Panc1 (cell line): ENCODE measurements at regions not wholly inside any gene's neighbourhood (a gene's known extent, or its start where the extent isn't known, plus 50 kb on each side); places are given as distances from the start of the nearest gene placed in this dataset.

Source experiments
- ATAC-seq: fragments of 200-7000 bp; cut with Tn5 transposase; 2 replicates; pipeline ENCODE4 v1.9.1; 2020; ENCODE audit warnings: mild to moderate bottlenecking, moderate library complexity
- BruUV-seq: library from RNA; stranded (reverse); fragments of 400-500 nt; replicated peaks from 2 replicates; lab custom pipeline; 2021; lab: Mats Ljungman, UMichigan
- CTCF ChIA-PET: fragments of 300-600 bp; sonication (Branson Sonifier 250); formaldehyde crosslinking; loops from one replicate; lab custom pipeline; 2022; ENCODE audit warnings: antibody characterized with exemption; lab: Charles Lee
- POLR2A ChIA-PET: fragments of 300-600 bp; sonication (Branson Sonifier 250); formaldehyde crosslinking; loops from one replicate; lab custom pipeline; 2022; ENCODE audit warnings: antibody characterized with exemption; lab: Charles Lee
- DNase-seq: peaks from one replicate; pipeline ENCODE4 v3.0.0-alpha.2; 2010; ENCODE audit warnings: low read depth, low spot score
- H3K27ac ChIP-seq: 2 replicates; pipeline ENCODE4 v1.5.1; 2011; ENCODE audit warnings: mild to moderate bottlenecking, low read length, inconsistent platforms
- H3K27me3 ChIP-seq: fragments of 200-500 bp; sonication (Bioruptor generic); 2 replicates; pipeline ENCODE4 v1.6.0; 2014; ENCODE audit warnings: low read length, inconsistent platforms; ENCODE audit not compliant: control insufficient read depth, insufficient read depth
- H3K36me3 ChIP-seq: fragments of 200-500 bp; sonication (Bioruptor generic); 2 replicates; pipeline ENCODE4 v1.5.1; 2014; ENCODE audit warnings: inconsistent platforms, mild to moderate bottlenecking, low read length, moderate library complexity; ENCODE audit not compliant: control insufficient read depth, insufficient read depth
- H3K4me1 ChIP-seq: 2 replicates; pipeline ENCODE4 v1.5.1; 2011; ENCODE audit warnings: inconsistent platforms, mild to moderate bottlenecking, low read length, moderate library complexity; ENCODE audit not compliant: control insufficient read depth, insufficient read depth
- H3K4me3 ChIP-seq, 2 experiments: 2 replicates each; pipeline ENCODE4 v1.5.1; 2011 to 2012; ENCODE audit warnings: low read depth in 2 of 2, low read length in 2 of 2, mild to moderate bottlenecking in 2 of 2, inconsistent platforms in 1 of 2, moderate library complexity in 1 of 2
- H3K9me3 ChIP-seq: fragments of 200-500 bp; sonication (Bioruptor generic); 2 replicates; pipeline ENCODE4 v1.5.1; 2014; ENCODE audit warnings: low read depth, mild to moderate bottlenecking, inconsistent platforms, low read length, moderate library complexity; ENCODE audit not compliant: control insufficient read depth, insufficient read depth
- CTCF ChIP-seq: fragments of 450-650 bp; IDR thresholded peaks from 2 replicates; pipeline ENCODE4 v1.5.1; 2017; ENCODE audit warnings: mild to moderate bottlenecking
- POLR2AphosphoS5 ChIP-seq: IDR thresholded peaks from 2 replicates; pipeline ENCODE4 v1.6.1; 2012; ENCODE audit warnings: mild to moderate bottlenecking, low read depth, low read length, moderate library complexity
- REST ChIP-seq, 2 experiments: IDR thresholded peaks; 2 replicates each; pipeline ENCODE4 v1.6.1; 2011 to 2012; ENCODE audit warnings: low read depth in 2 of 2, control low read depth in 1 of 2, low read length in 1 of 2, mild to moderate bottlenecking in 1 of 2, moderate library complexity in 1 of 2; ENCODE audit not compliant: insufficient read depth in 1 of 2
- SIN3A ChIP-seq: IDR thresholded peaks from 2 replicates; pipeline ENCODE4 v1.6.1; 2012; ENCODE audit warnings: low read depth, mild to moderate bottlenecking, low read length, moderate library complexity, borderline replicate concordance; ENCODE audit not compliant: insufficient read depth
- TCF7L2 ChIP-seq: IDR thresholded peaks from 2 replicates; pipeline ENCODE4 v1.6.1; 2011; ENCODE audit warnings: mild to moderate bottlenecking, low read depth, low read length, inconsistent platforms
- in situ Hi-C: cut with HindIII; loops from 2 replicates; pipeline ENCODE4 v1.10.0; 2016; ENCODE audit warnings: low sequenced_read_pairs, low pct_unique_long_range_greater_than_20kb
- intact Hi-C: fragments of 100-400 bp; cut with micrococcal nuclease; formaldehyde crosslinking; loops from one replicate; pipeline ENCODE4 v1.10.0; 2022; ENCODE audit not compliant: unreplicated experiment

- ATAC-seq (no peak), DNase-seq (no peak)
- no peak overlapping the region for H3K4me3 ChIP-seq
- BruUV-seq = no TSS peak
- no peak overlapping the region for H3K27ac ChIP-seq
- TF ChIP-seq SIN3A (no peak), TCF7L2 (no peak), POLR2AphosphoS5 (no peak), CTCF (no peak), REST (IDR thresholded peaks at IDR 0.05; ENCODE audit: insufficient read depth in 1 of 2, low read depth in 2 of 2, low read length in 1 of 2) (no peak)
- intact Hi-C loops (no loop called here), in situ Hi-C loops (no loop called here)
- peaks cover 12% of the 10 kb centered on the region for H3K27me3 ChIP-seq
- H3K4me1 ChIP-seq = no peaks in the 10 kb centered on the region
- no peaks in the 10 kb centered on the region for H3K9me3 ChIP-seq
- H3K36me3 ChIP-seq = no peaks in the 10 kb centered on the region
- POLR2A ChIA-PET = no interaction called here
- CTCF ChIA-PET = no interaction called here
Measured at GRCh38 chr6:16987996-16988395, 113.9 kb upstream of the STMND1 start.

- TF ChIP-seq SIN3A (no peak), CTCF (no peak), REST (IDR thresholded peaks at IDR 0.05; ENCODE audit: insufficient read depth in 1 of 2, low read depth in 2 of 2, low read length in 1 of 2) (no peak), POLR2AphosphoS5 (no peak), TCF7L2 (no peak)
- intact Hi-C loops = no loop called here
- ATAC-seq = no peak
- CTCF ChIA-PET = interaction anchor here (0.6 to 1.0 kb wide), 2 partner anchors 17 to 69 kb away, joined by 4 read pairs; no protein-coding TSS in a partner anchor
- Histone ChIP-seq H3K36me3 (no peaks in the 10 kb centered on the region), H3K27ac (no peak overlapping the region), H3K4me1 (no peaks in the 10 kb centered on the region), H3K4me3 (no peak overlapping the region), H3K27me3 (peaks cover 20% of the 10 kb centered on the region), H3K9me3 (no peaks in the 10 kb centered on the region)
- no TSS peak for BruUV-seq
- DNase-seq = no peak
- POLR2A ChIA-PET = no interaction called here
- in situ Hi-C loops = no loop called here
Measured at GRCh38 chr6:16985513-16986284, 116.2 kb upstream of the STMND1 start.
